ENCODE measurements at regions not wholly inside any gene's neighbourhood (a gene's known extent, or its start where the extent isn't known, plus 50 kb on each side); places are given as distances from the start of the nearest gene placed in this dataset.

DNA sequence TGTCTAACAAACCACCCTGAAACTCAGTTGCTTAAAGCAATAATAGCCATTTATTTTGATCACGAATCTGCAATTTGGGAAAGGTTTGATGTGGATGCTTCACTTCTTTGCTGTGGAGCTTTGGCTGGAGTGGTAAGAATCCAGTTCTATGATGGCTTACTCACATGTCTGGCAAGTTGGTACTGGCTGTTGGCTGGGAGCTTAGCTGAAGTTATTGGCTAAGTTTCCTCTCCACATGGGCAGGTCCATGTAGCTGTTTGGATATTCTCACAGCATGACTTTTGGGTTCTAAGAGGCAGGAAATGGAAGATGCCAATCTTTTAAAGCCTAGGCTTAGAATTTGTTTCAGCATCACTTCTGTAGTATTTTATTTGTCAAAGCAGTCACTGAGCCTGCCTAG lies 277.6 kb upstream of the NRP1 start:
- H3K36me3 ChIP-seq (ENCODE audit: low read depth): no peaks in the 10 kb centered on the region
- peaks cover 14% of the 10 kb centered on the region for H3K4me1 ChIP-seq (ENCODE audit: insufficient read depth)
- peak overlapping the region; percentile 79 for H3K9ac ChIP-seq
- no peaks in the 10 kb centered on the region for H3K9me2 ChIP-seq (ENCODE audit: insufficient read depth)
- TF ChIP-seq EZH2 (IDR thresholded peaks at IDR 0.05; ENCODE audit: insufficient read depth, poor library complexity, severe bottlenecking) (no peak), EZH2phosphoT487 (IDR thresholded peaks at IDR 0.05; ENCODE audit: insufficient read depth, low read depth) (no peak)
- no peaks in the 10 kb centered on the region for H3K79me2 ChIP-seq (ENCODE audit: insufficient read depth)
- H3K9me3 ChIP-seq (ENCODE audit: low read depth): no peaks in the 10 kb centered on the region
- WGBS, 2 experiments (ENCODE audit: low coverage in 1 of 2, low lambda C conversion rate in 2 of 2, missing lambda C conversion rate in 2 of 2): 0 to 11% methylated on average over 1 of the region's 1 CpG
- H3K4me3 ChIP-seq: peak overlapping the region; percentile 65
- peak overlapping the region; percentile 88 for H2AFZ ChIP-seq
- H4K20me1 ChIP-seq (ENCODE audit: insufficient read depth): no peaks in the 10 kb centered on the region
- H3F3A ChIP-seq (ENCODE audit: insufficient read depth): peaks cover 20% of the 10 kb centered on the region
- H3K27me3 ChIP-seq (replicated peaks; ENCODE audit: insufficient read depth): no peaks in the 10 kb centered on the region
- peak overlapping the region; percentile 87 for H3K4me2 ChIP-seq (ENCODE audit: unreplicated experiment)
- peak overlapping the region; percentile 94 for H3K27ac ChIP-seq
- peak; percentile 84 for DNase-seq
- in situ Hi-C loops (cut with MboI): no loop called here

DNA sequence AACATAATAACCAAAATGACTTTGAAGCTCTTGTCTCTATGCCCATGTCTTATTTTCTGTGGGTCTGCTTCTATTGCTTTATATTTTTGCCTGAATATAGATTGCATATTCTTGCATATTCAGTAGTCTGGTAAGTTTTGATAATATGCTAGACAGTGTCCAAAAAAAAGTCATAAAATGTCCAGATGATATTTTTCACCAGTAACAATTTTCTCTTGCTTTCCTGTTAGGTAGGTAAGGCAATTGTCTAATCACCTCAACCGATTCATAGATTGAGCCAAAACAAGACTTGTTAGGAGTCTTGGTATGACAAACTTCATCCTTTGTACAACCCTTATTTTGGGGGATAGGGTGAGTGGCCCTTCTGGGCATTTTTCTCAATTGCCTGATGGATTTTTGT lies 277.0 kb upstream of the NRP1 start:
- in situ Hi-C loops (cut with MboI): no loop called here

DNA sequence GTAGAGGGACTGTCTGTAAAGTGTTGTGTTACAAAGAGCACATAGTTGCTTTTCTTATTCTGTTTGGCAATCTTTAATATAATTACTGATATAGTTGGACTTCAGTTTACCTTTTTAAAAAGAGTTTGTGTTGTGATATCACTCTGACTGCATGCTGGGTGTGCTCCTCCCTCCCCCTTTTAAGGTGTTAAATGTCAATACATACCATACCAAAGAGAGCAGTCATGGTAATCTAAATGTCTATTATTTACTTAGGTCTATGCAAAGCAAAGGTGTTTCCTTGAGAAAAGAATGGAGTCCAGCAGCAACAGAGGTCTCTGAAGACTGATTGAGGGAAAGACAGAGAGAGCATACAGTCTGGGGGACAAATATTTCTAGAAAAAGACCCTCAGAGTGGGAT lies 275.1 kb upstream of the NRP1 start:
- Histone ChIP-seq H3K4me2 (ENCODE audit: unreplicated experiment) (no peak overlapping the region), H3K79me2 (ENCODE audit: insufficient read depth) (no peaks in the 10 kb centered on the region), H3K4me1 (ENCODE audit: insufficient read depth) (peaks cover 14% of the 10 kb centered on the region), H3K9me3 (ENCODE audit: low read depth) (no peaks in the 10 kb centered on the region), H3K9me2 (ENCODE audit: insufficient read depth) (no peaks in the 10 kb centered on the region), H3K27ac (no peak overlapping the region), H3K9ac (no peak overlapping the region), H2AFZ (no peak overlapping the region), H3K4me3 (no peak overlapping the region), H3K27me3 (replicated peaks; ENCODE audit: insufficient read depth) (no peaks in the 10 kb centered on the region), H3K36me3 (ENCODE audit: low read depth) (no peaks in the 10 kb centered on the region), H4K20me1 (ENCODE audit: insufficient read depth) (no peaks in the 10 kb centered on the region), H3F3A (ENCODE audit: insufficient read depth) (peaks cover 20% of the 10 kb centered on the region)
- in situ Hi-C loops (cut with MboI): no loop called here
- DNase-seq: no peak
- TF ChIP-seq EZH2phosphoT487 (IDR thresholded peaks at IDR 0.05; ENCODE audit: insufficient read depth, low read depth) (no peak), EZH2 (IDR thresholded peaks at IDR 0.05; ENCODE audit: insufficient read depth, poor library complexity, severe bottlenecking) (no peak)

More for the DNA sequence above, 277.0 kb upstream of the NRP1 start:
- Histone ChIP-seq H3K9me3 (ENCODE audit: low read depth) (no peaks in the 10 kb centered on the region), H3F3A (ENCODE audit: insufficient read depth) (peaks cover 20% of the 10 kb centered on the region), H3K4me1 (ENCODE audit: insufficient read depth) (peaks cover 14% of the 10 kb centered on the region), H3K9me2 (ENCODE audit: insufficient read depth) (no peaks in the 10 kb centered on the region), H3K79me2 (ENCODE audit: insufficient read depth) (no peaks in the 10 kb centered on the region), H2AFZ (peak overlapping the region; percentile 88; the same call in 1 of the 2 replicates), H3K27ac (peak overlapping the region; percentile 94), H3K27me3 (replicated peaks; ENCODE audit: insufficient read depth) (no peaks in the 10 kb centered on the region), H3K4me2 (ENCODE audit: unreplicated experiment) (peak overlapping the region; percentile 87), H3K36me3 (ENCODE audit: low read depth) (no peaks in the 10 kb centered on the region), H3K4me3 (no peak overlapping the region), H4K20me1 (ENCODE audit: insufficient read depth) (no peaks in the 10 kb centered on the region), H3K9ac (no peak overlapping the region; the same call in 1 of the 2 replicates)
- WGBS, 2 experiments (ENCODE audit: low coverage in 1 of 2, low lambda C conversion rate in 2 of 2, missing lambda C conversion rate in 2 of 2): 91 to 100% methylated on average over 1 of the region's 1 CpG
- TF ChIP-seq EZH2phosphoT487 (IDR thresholded peaks at IDR 0.05; ENCODE audit: insufficient read depth, low read depth) (no peak), EZH2 (IDR thresholded peaks at IDR 0.05; ENCODE audit: insufficient read depth, poor library complexity, severe bottlenecking) (no peak)
- no peak for DNase-seq

DNA sequence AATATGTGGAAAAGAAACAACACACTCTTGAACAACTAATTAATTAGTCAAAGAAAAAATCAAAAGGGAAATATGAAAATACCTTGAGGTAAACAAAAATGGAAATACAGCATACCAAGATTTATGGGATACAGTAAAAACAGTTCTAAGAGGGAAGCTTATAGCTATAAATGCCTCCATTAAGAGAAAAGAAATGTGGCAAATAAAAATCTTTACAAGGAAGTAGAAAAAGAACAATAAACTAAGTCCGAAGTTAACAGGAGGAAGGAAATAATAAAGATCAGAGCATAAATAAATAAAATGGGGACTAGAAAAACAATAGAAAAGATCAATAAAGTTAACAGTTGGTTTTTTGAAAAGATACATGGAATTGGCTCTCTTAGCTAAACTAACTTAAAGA lies 267.8 kb upstream of the NRP1 start:
- in situ Hi-C loops (cut with MboI): no loop called here
- Histone ChIP-seq H3K27me3 (replicated peaks; ENCODE audit: insufficient read depth) (no peaks in the 10 kb centered on the region), H2AFZ (no peak overlapping the region), H3K9me2 (ENCODE audit: insufficient read depth) (no peaks in the 10 kb centered on the region), H3K79me2 (ENCODE audit: insufficient read depth) (no peaks in the 10 kb centered on the region), H3K9me3 (ENCODE audit: low read depth) (no peaks in the 10 kb centered on the region), H3F3A (ENCODE audit: insufficient read depth) (peaks cover 4% of the 10 kb centered on the region; the same call in 1 of the 2 replicates), H3K9ac (no peak overlapping the region), H3K4me2 (ENCODE audit: unreplicated experiment) (no peak overlapping the region), H4K20me1 (ENCODE audit: insufficient read depth) (no peaks in the 10 kb centered on the region), H3K4me3 (no peak overlapping the region), H3K4me1 (ENCODE audit: insufficient read depth) (peaks cover 2% of the 10 kb centered on the region; the same call in 1 of the 2 replicates), H3K36me3 (ENCODE audit: low read depth) (no peaks in the 10 kb centered on the region), H3K27ac (no peak overlapping the region)
- WGBS, 2 experiments (ENCODE audit: low coverage in 1 of 2, low lambda C conversion rate in 2 of 2, missing lambda C conversion rate in 2 of 2): 83% methylated on average over 1 of the region's 1 CpG
- DNase-seq: no peak
- no peak for TF ChIP-seq EZH2phosphoT487 (IDR thresholded peaks at IDR 0.05; ENCODE audit: insufficient read depth, low read depth)
- TF ChIP-seq EZH2 (IDR thresholded peaks at IDR 0.05; ENCODE audit: insufficient read depth, poor library complexity, severe bottlenecking): no peak

DNA sequence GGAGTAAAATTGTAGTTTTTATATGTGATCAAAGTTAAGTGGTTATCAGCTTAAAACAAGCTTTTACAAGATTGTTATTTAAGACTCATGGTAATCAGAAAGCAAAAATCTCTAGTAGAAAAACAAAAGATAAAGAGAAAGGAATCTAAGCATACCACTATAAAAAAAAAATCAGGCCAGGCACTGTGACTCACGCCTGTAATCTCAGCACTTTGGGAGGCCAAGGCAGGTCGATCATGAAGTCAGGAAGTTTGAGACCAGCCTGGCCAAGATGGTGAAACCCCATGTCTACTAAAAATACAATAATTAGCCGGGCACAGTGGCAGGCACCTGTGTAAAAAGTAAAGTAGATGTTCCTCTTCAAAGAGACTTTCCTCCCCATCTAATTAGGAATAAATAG lies 265.9 kb upstream of the NRP1 start:
- Histone ChIP-seq H3K9me3 (ENCODE audit: low read depth) (no peaks in the 10 kb centered on the region), H4K20me1 (ENCODE audit: insufficient read depth) (no peaks in the 10 kb centered on the region), H3K79me2 (ENCODE audit: insufficient read depth) (no peaks in the 10 kb centered on the region), H3K27ac (no peak overlapping the region), H3K9ac (no peak overlapping the region), H3F3A (ENCODE audit: insufficient read depth) (peaks cover 4% of the 10 kb centered on the region; the same call in 1 of the 2 replicates), H3K4me3 (no peak overlapping the region), H3K36me3 (ENCODE audit: low read depth) (no peaks in the 10 kb centered on the region), H2AFZ (no peak overlapping the region), H3K4me1 (ENCODE audit: insufficient read depth) (peaks cover 2% of the 10 kb centered on the region; the same call in 1 of the 2 replicates), H3K4me2 (ENCODE audit: unreplicated experiment) (no peak overlapping the region), H3K27me3 (replicated peaks; ENCODE audit: insufficient read depth) (no peaks in the 10 kb centered on the region), H3K9me2 (ENCODE audit: insufficient read depth) (no peaks in the 10 kb centered on the region)
- TF ChIP-seq EZH2 (IDR thresholded peaks at IDR 0.05; ENCODE audit: insufficient read depth, poor library complexity, severe bottlenecking) (no peak), EZH2phosphoT487 (IDR thresholded peaks at IDR 0.05; ENCODE audit: insufficient read depth, low read depth) (no peak)
- in situ Hi-C loops (cut with MboI): no loop called here
- peak; percentile 26 for DNase-seq
- 67 to 71% methylated on average over 3 of the region's 3 CpGs for WGBS, 2 experiments (ENCODE audit: low coverage in 1 of 2, low lambda C conversion rate in 2 of 2, missing lambda C conversion rate in 2 of 2)
